ENCODE measurements at regions not wholly inside any gene's neighbourhood (a gene's known extent, or its start where the extent isn't known, plus 50 kb on each side); places are given as distances from the start of the nearest gene placed in this dataset.

- TF ChIP-seq POLR2A (IDR thresholded peaks at IDR 0.05) (no peak), CTCF (IDR thresholded peaks at IDR 0.05) (no peak)
These were observed 779.4 kb upstream of the ADGRL4 start for GRCh38 chr1:79785964-79786363.

All from adrenal gland (tissue), 5 donors.